CD4-positive, alpha-beta memory T cell (primary cell): ENCODE measurements at regions not wholly inside any gene's neighbourhood (a gene's known extent, or its start where the extent isn't known, plus 50 kb on each side); places are given as distances from the start of the nearest gene placed in this dataset.

Experiments used
- CTCF ChIA-PET: fragments of 350-600 bp; sonication (Branson Sonifier 250); formaldehyde crosslinking; loops from one replicate; lab custom pipeline; 2021; ENCODE audit warnings: inconsistent platforms; ENCODE audit not compliant: partially characterized antibody; lab: Charles Lee
- POLR2A ChIA-PET: fragments of 350-600 bp; sonication (Branson Sonifier 250); formaldehyde crosslinking; loops from one replicate; lab custom pipeline; 2021; ENCODE audit not compliant: partially characterized antibody; lab: Charles Lee
- DNase-seq, 5 donors: peaks; one replicate each; pipeline versions ENCODE4 v3.0.0 to v3.0.0-alpha.2; 2020 to 2022; ENCODE audit warnings: mixed read lengths in 1 of 5
- H3K27ac ChIP-seq: one replicate; pipeline ENCODE4 v1.7.0; 2013; ENCODE audit warnings: low read depth, low read length
- H3K27me3 ChIP-seq: 2 replicates; pipeline ENCODE4 v1.7.0; 2013; ENCODE audit warnings: mild to moderate bottlenecking, low read length, moderate library complexity; ENCODE audit not compliant: insufficient read depth
- H3K36me3 ChIP-seq: 2 replicates; pipeline ENCODE4 v1.7.0; 2013; ENCODE audit warnings: mild to moderate bottlenecking, low read length, moderate library complexity; ENCODE audit not compliant: insufficient read depth
- H3K4me1 ChIP-seq: 2 replicates; pipeline ENCODE4 v1.7.0; 2013; ENCODE audit warnings: mild to moderate bottlenecking, low read length, moderate library complexity; ENCODE audit not compliant: insufficient read depth
- H3K4me3 ChIP-seq, 2 donors: one replicate each; pipeline ENCODE4 v1.7.0; 2013; ENCODE audit warnings: low read length in 2 of 2, mild to moderate bottlenecking in 1 of 2
- H3K9me3 ChIP-seq, 2 donors: one replicate each; pipeline ENCODE4 v1.7.0; 2013; ENCODE audit warnings: low read length in 2 of 2, control low read depth in 1 of 2; ENCODE audit not compliant: control insufficient read depth in 1 of 2
- H3K27ac Mint-ChIP-seq, 7 donors: one replicate each; pipeline ENCODE4 v1.8.0; 2020 to 2021; ENCODE audit warnings: mixed read lengths in 7 of 7, mild to moderate bottlenecking in 6 of 7, inconsistent platforms in 3 of 7, moderate library complexity in 3 of 7
- H3K27me3 Mint-ChIP-seq, 2 donors: one replicate each; pipeline ENCODE4 v1.8.0; 2020 to 2021; ENCODE audit warnings: mixed read lengths in 2 of 2
- H3K36me3 Mint-ChIP-seq, 2 donors: one replicate each; pipeline ENCODE4 v1.8.0; 2020 to 2021; ENCODE audit warnings: mixed read lengths in 2 of 2, inconsistent platforms in 1 of 2, mild to moderate bottlenecking in 1 of 2
- H3K4me1 Mint-ChIP-seq, 4 donors: one replicate each; pipeline ENCODE4 v1.8.0; 2020 to 2021; ENCODE audit warnings: mixed read lengths in 4 of 4, mild to moderate bottlenecking in 1 of 4
- H3K4me3 Mint-ChIP-seq, 8 donors: one replicate each; pipeline ENCODE4 v1.8.0; 2020 to 2021; ENCODE audit warnings: mixed read lengths in 8 of 8, mild to moderate bottlenecking in 7 of 8, moderate library complexity in 6 of 8, inconsistent platforms in 3 of 8
- H3K9me3 Mint-ChIP-seq, 8 donors: one replicate each; pipeline ENCODE4 v1.8.0; 2020 to 2021; ENCODE audit warnings: mixed read lengths in 8 of 8, mild to moderate bottlenecking in 5 of 8, inconsistent platforms in 3 of 8, moderate library complexity in 1 of 8
- intact Hi-C: fragments of 100-400 bp; cut with micrococcal nuclease; formaldehyde crosslinking; loops from one replicate; pipeline ENCODE4 v1.15.1; 2023

DNA sequence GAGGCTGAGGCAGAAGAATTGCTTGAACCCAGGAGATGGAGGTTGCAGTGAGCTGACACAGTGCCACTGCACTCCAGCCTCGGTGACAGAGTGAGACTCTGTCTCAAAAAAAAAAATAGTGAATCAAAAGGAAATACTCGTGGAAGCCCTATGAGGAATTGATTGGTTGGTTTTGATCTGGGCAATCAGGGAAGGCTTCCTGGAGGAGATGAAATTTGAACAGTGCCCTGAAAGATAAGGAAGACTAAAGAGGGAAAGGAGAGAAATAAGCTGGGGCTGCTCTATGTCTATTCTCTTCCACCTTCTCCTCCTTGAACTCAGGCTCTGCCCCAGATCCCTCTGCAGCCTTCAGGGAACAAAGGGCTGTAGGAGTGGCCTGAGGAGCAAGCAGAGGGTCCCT is 54.1 kb downstream of the IRF2BPL start:
- Mint-ChIP-seq H3K4me3 (no peak overlapping the region), H3K27ac (peak overlapping the region in 3 of 7 donors; percentile 35 to 47 (median 41)), H3K27me3 (no peaks in the 10 kb centered on the region), H3K4me1 (peaks cover 10 to 13% (median 12%) of the 10 kb centered on the region in 4 donors), H3K36me3 (no peaks in the 10 kb centered on the region), H3K9me3 (no peaks in the 10 kb centered on the region)
- Histone ChIP-seq H3K27me3 (no peaks in the 10 kb centered on the region), H3K4me1 (peaks cover 18% of the 10 kb centered on the region), H3K36me3 (no peaks in the 10 kb centered on the region), H3K9me3 (no peaks in the 10 kb centered on the region), H3K4me3 (no peak overlapping the region), H3K27ac (no peak overlapping the region)
- intact Hi-C loops, result no loop called here
- DNase-seq, result no peak
- CTCF ChIA-PET, result interaction anchor here (1.2 to 1.6 kb wide), 2 partner anchors 13 to 61 kb away, joined by 3 to 4 read pairs; no protein-coding TSS in a partner anchor
- POLR2A ChIA-PET, result no interaction called here

DNA sequence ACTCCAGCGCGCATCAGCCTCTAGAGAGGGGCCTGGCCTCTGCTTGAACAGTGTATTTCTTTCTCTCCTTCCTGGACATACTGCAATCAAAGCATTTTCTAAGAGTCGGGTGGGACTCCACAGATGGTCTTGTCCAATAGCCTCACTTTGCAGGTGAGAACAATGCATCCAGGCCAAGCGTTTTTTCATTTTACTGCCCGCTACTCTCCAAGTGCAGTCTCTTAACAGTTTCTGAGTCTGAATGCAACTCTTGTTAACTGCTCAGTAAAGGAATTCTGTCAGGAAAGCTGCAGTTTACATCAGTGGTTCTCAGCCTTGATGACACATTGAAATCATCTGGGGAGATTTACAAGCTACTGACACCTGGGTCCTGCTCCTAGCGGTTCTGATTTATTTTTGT is 57.0 kb downstream of the IRF2BPL start:
- Mint-ChIP-seq H3K4me3 (no peak overlapping the region), H3K36me3 (no peaks in the 10 kb centered on the region), H3K9me3 (no peaks in the 10 kb centered on the region), H3K27me3 (no peaks in the 10 kb centered on the region), H3K27ac (no peak overlapping the region), H3K4me1 (peaks cover 0 to 5% (median 3%) of the 10 kb centered on the region in 4 donors)
- CTCF ChIA-PET, result interaction anchor here (1.3 to 2.9 kb wide), 2 partner anchors 10 to 59 kb away, joined by 7 to 13 read pairs; no protein-coding TSS in a partner anchor
- H3K9me3 ChIP-seq, result no peaks in the 10 kb centered on the region
- no peak for DNase-seq
- no peaks in the 10 kb centered on the region for H3K36me3 ChIP-seq
- intact Hi-C loops, result no loop called here
- no peaks in the 10 kb centered on the region for H3K27me3 ChIP-seq
- H3K27ac ChIP-seq, result no peak overlapping the region
- H3K4me3 ChIP-seq, result no peak overlapping the region
- POLR2A ChIA-PET, result interaction anchor here (1.0 to 1.5 kb wide), 3 partner anchors 10 to 56 kb away, joined by 3 to 5 read pairs (median 4); no protein-coding TSS in a partner anchor
- H3K4me1 ChIP-seq, result peaks cover 1% of the 10 kb centered on the region

DNA sequence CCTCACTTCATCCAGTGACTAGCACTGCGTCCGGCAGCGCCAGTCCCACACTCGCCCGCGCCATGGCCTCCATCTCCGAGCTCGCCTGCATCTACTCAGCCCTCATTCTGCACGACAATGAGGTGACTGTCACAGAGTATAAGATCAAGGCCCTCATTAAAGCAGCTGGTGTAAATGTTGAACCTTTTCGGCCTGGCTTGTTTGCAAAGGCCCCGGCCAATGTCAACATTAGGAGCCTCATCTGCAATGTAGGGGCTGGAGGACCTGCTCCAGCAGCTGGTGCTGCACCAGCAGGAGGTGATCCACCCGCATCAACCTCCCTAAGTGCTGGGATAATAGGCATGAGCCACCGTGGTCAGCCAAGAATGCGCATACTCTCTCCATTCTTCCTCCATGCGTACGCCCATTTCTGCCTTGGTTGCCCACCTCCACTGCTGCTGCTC is 59.9 kb downstream of the IRF2BPL start:
- intact Hi-C loops, result no loop called here
- Mint-ChIP-seq H3K4me3 (no peak overlapping the region), H3K36me3 (no peaks in the 10 kb centered on the region), H3K27me3 (no peaks in the 10 kb centered on the region), H3K9me3 (no peaks in the 10 kb centered on the region), H3K4me1 (peaks cover 13 to 26% (median 20%) of the 10 kb centered on the region in 4 donors), H3K27ac (no peak overlapping the region)
- POLR2A ChIA-PET, result interaction anchor here (0.9 kb wide), 1 partner anchor 55 kb away, joined by 3 read pairs; no protein-coding TSS in a partner anchor
- Histone ChIP-seq H3K9me3 (no peaks in the 10 kb centered on the region), H3K4me3 (no peak overlapping the region), H3K27me3 (no peaks in the 10 kb centered on the region), H3K4me1 (peaks cover 22% of the 10 kb centered on the region), H3K27ac (no peak overlapping the region), H3K36me3 (no peaks in the 10 kb centered on the region)
- DNase-seq, result no peak
- CTCF ChIA-PET, result interaction anchor here (1.0 to 1.9 kb wide), 3 partner anchors 10 to 102 kb away, joined by 3 to 5 read pairs (median 5); no protein-coding TSS in a partner anchor

DNA sequence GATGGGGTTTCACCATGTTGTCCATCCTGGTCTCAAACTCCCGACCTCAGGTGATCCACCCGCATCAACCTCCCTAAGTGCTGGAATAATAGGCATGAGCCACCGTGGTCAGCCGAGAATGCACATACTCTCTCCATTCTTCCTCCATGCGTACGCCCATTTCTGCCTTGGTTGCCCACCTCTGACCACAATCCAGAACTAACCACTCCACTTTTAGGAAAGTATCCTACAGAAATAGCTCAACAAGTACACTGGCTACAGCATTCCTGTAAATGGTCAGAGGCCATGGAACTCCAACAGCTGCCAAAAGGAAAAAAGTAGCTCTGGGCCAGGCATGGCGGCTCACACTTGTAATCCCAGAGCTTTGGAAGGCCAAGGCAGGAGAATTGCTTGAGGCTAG is 60.7 kb downstream of the IRF2BPL start:
- Histone ChIP-seq H3K36me3 (no peaks in the 10 kb centered on the region), H3K4me3 (no peak overlapping the region), H3K27me3 (no peaks in the 10 kb centered on the region), H3K4me1 (peaks cover 31% of the 10 kb centered on the region), H3K27ac (no peak overlapping the region), H3K9me3 (no peaks in the 10 kb centered on the region)
- ChIA-PET CTCF (interaction anchor here (1.8 to 1.9 kb wide), 2 partner anchors 11 to 103 kb away, joined by 5 read pairs; no protein-coding TSS in a partner anchor), POLR2A (interaction anchor here (0.7 kb wide), 1 partner anchor 47 kb away, joined by 3 read pairs; no protein-coding TSS in a partner anchor)
- H3K4me1 Mint-ChIP-seq, result peaks cover 20 to 33% (median 28%) of the 10 kb centered on the region in 4 donors
- DNase-seq, result no peak
- no peaks in the 10 kb centered on the region for H3K9me3 Mint-ChIP-seq
- no peaks in the 10 kb centered on the region for H3K27me3 Mint-ChIP-seq
- H3K4me3 Mint-ChIP-seq, result no peak overlapping the region
- intact Hi-C loops, result no loop called here
- no peaks in the 10 kb centered on the region for H3K36me3 Mint-ChIP-seq
- peak overlapping the region in 1 of 7 donors; percentile 13 for H3K27ac Mint-ChIP-seq

DNA sequence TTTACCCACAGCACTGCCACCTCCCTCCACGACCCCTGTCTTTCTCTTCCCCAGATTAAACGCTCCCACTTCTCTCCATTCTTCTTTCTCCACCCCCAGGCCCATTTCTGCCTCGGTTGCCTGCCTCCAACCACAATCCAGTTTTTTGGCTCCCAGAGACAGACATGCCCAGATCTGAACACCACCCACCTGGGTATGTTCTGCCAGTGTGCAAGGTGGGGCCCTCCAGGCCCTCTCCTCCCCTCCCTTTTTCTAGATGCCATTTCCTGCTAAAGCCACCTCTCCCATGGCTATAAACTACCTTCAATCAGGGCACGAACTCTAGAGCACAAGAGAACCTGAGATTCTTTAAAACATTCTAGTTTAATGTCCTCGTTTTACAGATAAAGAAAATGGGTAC is 63.3 kb downstream of the IRF2BPL start:
- no peaks in the 10 kb centered on the region for H3K27me3 Mint-ChIP-seq
- H3K36me3 Mint-ChIP-seq, result no peaks in the 10 kb centered on the region
- Histone ChIP-seq H3K4me1 (peaks cover 53% of the 10 kb centered on the region), H3K9me3 (no peaks in the 10 kb centered on the region), H3K27ac (no peak overlapping the region), H3K4me3 (no peak overlapping the region), H3K27me3 (no peaks in the 10 kb centered on the region), H3K36me3 (no peaks in the 10 kb centered on the region)
- H3K4me1 Mint-ChIP-seq, result peaks cover 34 to 59% (median 48%) of the 10 kb centered on the region in 4 donors
- CTCF ChIA-PET, result interaction anchor here (1.1 to 1.5 kb wide), 3 partner anchors 9 to 59 kb away, joined by 3 to 6 read pairs (median 4); no protein-coding TSS in a partner anchor
- intact Hi-C loops, result no loop called here
- peak overlapping the region in 5 of 8 donors; percentile 2 to 54 (median 36) for H3K4me3 Mint-ChIP-seq
- DNase-seq, result peak in 1 of 5 donors; percentile 19
- POLR2A ChIA-PET, result interaction anchor here (0.9 to 1.4 kb wide), 2 partner anchors 58 to 62 kb away, joined by 3 read pairs; no protein-coding TSS in a partner anchor
- H3K9me3 Mint-ChIP-seq, result no peaks in the 10 kb centered on the region
- peak overlapping the region in 6 of 7 donors; percentile 57 to 84 (median 70) for H3K27ac Mint-ChIP-seq

DNA sequence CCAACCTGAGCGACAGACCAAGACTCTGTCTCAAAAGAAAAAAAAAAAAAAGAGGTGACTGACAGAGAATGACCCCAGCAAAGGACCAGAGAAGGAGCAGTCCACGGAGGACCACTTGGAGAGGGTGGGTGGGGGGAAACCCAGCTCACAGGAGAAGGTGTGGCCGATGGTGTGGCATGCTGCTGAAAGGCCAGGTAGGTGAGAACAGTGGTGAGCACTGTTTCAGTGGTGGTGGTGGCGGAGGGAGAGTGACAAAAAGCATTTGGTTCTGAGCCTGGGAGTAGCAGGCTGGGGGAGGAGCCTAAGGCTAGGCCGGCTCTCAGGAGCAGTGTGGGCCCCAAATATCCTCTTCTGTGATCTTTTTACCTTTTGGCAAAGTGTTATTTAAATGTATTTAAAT is 63.8 kb downstream of the IRF2BPL start:
- Mint-ChIP-seq H3K27ac (peak overlapping the region; percentile 18 to 85 (median 57)), H3K4me3 (no peak overlapping the region), H3K27me3 (no peaks in the 10 kb centered on the region), H3K9me3 (no peaks in the 10 kb centered on the region), H3K4me1 (peaks cover 38 to 63% (median 49%) of the 10 kb centered on the region in 4 donors), H3K36me3 (no peaks in the 10 kb centered on the region)
- Histone ChIP-seq H3K9me3 (no peaks in the 10 kb centered on the region), H3K4me3 (no peak overlapping the region), H3K27me3 (no peaks in the 10 kb centered on the region), H3K4me1 (peaks cover 57% of the 10 kb centered on the region), H3K27ac (no peak overlapping the region), H3K36me3 (no peaks in the 10 kb centered on the region)
- intact Hi-C loops, result no loop called here
- ChIA-PET CTCF (interaction anchor here (0.7 kb wide), 1 partner anchor 52 kb away, joined by 3 read pairs; no protein-coding TSS in a partner anchor), POLR2A (interaction anchor here (0.7 to 0.9 kb wide), 2 partner anchors 9 to 59 kb away, joined by 3 read pairs; no protein-coding TSS in a partner anchor)
- peak in 1 of 5 donors; percentile 8 for DNase-seq

DNA sequence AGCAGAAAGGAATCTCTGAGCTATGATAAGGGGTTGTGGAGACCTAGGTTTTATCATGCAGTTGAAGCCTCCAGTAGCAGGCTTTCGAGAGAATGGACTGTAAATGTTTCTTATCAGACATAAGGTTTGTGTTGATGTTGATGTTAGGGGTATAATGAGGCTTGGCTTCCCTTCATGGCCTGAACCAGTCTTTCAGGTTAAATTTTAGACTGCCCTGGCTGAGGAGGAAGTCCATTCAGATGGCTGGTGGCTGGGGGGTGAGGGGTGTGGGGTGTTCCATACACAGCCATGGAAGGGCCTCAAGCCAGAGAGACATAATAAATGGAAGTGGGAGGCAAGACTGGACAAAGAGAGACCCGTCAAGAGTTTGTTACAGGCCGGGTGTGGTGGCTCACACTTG is 65.1 kb downstream of the IRF2BPL start:
- peaks cover 45 to 75% (median 56%) of the 10 kb centered on the region in 4 donors for H3K4me1 Mint-ChIP-seq
- peak overlapping the region in 7 of 8 donors; percentile 4 to 87 (median 78) for H3K4me3 Mint-ChIP-seq
- ChIA-PET CTCF (interaction anchor here (0.8 to 3.1 kb wide), 6 partner anchors 43 to 107 kb away, joined by 3 to 33 read pairs (median 12); no protein-coding TSS in a partner anchor), POLR2A (interaction anchor here (2.1 to 3.0 kb wide), 8 partner anchors 14 to 91 kb away, joined by 9 to 106 read pairs (median 18); partner anchors contain the start of gene IRF2BPL)
- H3K36me3 Mint-ChIP-seq, result no peaks in the 10 kb centered on the region
- Histone ChIP-seq H3K9me3 (no peaks in the 10 kb centered on the region), H3K4me3 (no peak overlapping the region), H3K27ac (no peak overlapping the region), H3K27me3 (no peaks in the 10 kb centered on the region), H3K36me3 (no peaks in the 10 kb centered on the region), H3K4me1 (peaks cover 67% of the 10 kb centered on the region)
- intact Hi-C loops, result loop anchor here (2.0 kb wide), 1 partner anchor 17 kb away; no protein-coding TSS in a partner anchor
- no peaks in the 10 kb centered on the region for H3K9me3 Mint-ChIP-seq
- H3K27ac Mint-ChIP-seq, result peak overlapping the region; percentile 87 to 100 (median 97)
- peak in 1 of 5 donors; percentile 16 for DNase-seq
- H3K27me3 Mint-ChIP-seq, result no peaks in the 10 kb centered on the region
